RWPE2 (cell line): ENCODE measurements at regions not wholly inside any gene's neighbourhood (a gene's known extent, or its start where the extent isn't known, plus 50 kb on each side); places are given as distances from the start of the nearest gene placed in this dataset.

ENCODE experiments used
- ATAC-seq: fragments of 200-7000 bp; cut with Tn5 transposase; 3 replicates; pipeline ENCODE4 v1.9.1; 2021; ENCODE audit warnings: low read depth
- DNase-seq: peaks from one replicate; pipeline ENCODE4 v3.0.0-alpha.2; 2020; ENCODE audit warnings: low spot score
- H3K27ac ChIP-seq: fragments of 450-650 bp; 2 replicates; pipeline ENCODE4 v1.5.1; 2017; ENCODE audit warnings: mild to moderate bottlenecking; ENCODE audit not compliant: poor library complexity, severe bottlenecking
- H3K27me3 ChIP-seq: fragments of 250-450 bp; sonication (Bioruptor Pico); 2 replicates; pipeline ENCODE4 v1.5.1; 2021; ENCODE audit warnings: mild to moderate bottlenecking, moderate library complexity; ENCODE audit not compliant: insufficient read depth, poor library complexity, severe bottlenecking
- H3K36me3 ChIP-seq: fragments of 250-450 bp; sonication (Bioruptor Pico); 2 replicates; pipeline ENCODE4 v1.5.1; 2020; ENCODE audit warnings: low read depth, mild to moderate bottlenecking, moderate library complexity
- H3K4me1 ChIP-seq: fragments of 250-450 bp; sonication (Bioruptor Pico); 2 replicates; pipeline ENCODE4 v1.5.1; 2021; ENCODE audit warnings: mild to moderate bottlenecking, moderate library complexity; ENCODE audit not compliant: insufficient read depth, poor library complexity, severe bottlenecking
- H3K4me3 ChIP-seq: fragments of 250-450 bp; sonication (Bioruptor Pico); 2 replicates; pipeline ENCODE4 v1.5.1; 2021; ENCODE audit warnings: mild to moderate bottlenecking, moderate library complexity; ENCODE audit not compliant: severe bottlenecking
- H3K9me3 ChIP-seq: fragments of 250-450 bp; sonication (Bioruptor Pico); 2 replicates; pipeline ENCODE4 v1.5.1; 2021; ENCODE audit warnings: mild to moderate bottlenecking, moderate library complexity; ENCODE audit not compliant: severe bottlenecking
- TF ChIP-seq, protein P1 (sequence below): fragments of 450-650 bp; IDR thresholded peaks from one replicate; pipeline ENCODE4 v1.5.1; 2017; ENCODE audit warnings: mild to moderate bottlenecking, moderate library complexity; ENCODE audit not compliant: poor library complexity, severe bottlenecking

DNA sequence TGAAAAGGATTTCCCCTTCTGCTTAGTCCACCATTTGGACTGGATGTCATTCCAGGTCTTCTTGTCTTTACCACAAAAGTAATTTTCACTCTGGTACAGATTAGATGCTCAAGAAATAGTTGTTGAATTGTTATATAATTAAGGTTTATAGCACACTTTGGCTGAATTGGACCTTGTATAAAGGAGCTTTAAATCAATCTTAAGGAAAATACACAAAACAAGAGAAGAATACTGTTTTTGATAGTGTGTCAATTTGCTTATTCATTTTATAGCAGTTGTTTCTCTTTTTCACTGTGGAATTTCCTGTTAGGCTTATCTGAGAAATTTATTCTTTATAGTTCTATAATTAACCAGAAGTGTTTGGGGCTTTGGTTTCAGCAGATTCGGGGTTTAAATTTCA, 62.7 kb upstream of the TDRD3 start:
- Histone ChIP-seq H3K36me3 (no peaks in the 10 kb centered on the region), H3K27ac (no peak overlapping the region), H3K27me3 (no peaks in the 10 kb centered on the region), H3K4me3 (no peak overlapping the region), H3K9me3 (no peaks in the 10 kb centered on the region), H3K4me1 (no peaks in the 10 kb centered on the region)
- TF ChIP-seq, protein P1, sequence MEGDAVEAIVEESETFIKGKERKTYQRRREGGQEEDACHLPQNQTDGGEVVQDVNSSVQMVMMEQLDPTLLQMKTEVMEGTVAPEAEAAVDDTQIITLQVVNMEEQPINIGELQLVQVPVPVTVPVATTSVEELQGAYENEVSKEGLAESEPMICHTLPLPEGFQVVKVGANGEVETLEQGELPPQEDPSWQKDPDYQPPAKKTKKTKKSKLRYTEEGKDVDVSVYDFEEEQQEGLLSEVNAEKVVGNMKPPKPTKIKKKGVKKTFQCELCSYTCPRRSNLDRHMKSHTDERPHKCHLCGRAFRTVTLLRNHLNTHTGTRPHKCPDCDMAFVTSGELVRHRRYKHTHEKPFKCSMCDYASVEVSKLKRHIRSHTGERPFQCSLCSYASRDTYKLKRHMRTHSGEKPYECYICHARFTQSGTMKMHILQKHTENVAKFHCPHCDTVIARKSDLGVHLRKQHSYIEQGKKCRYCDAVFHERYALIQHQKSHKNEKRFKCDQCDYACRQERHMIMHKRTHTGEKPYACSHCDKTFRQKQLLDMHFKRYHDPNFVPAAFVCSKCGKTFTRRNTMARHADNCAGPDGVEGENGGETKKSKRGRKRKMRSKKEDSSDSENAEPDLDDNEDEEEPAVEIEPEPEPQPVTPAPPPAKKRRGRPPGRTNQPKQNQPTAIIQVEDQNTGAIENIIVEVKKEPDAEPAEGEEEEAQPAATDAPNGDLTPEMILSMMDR: no peak
- no peak for DNase-seq
- ATAC-seq: no peak

- Histone ChIP-seq H3K27me3 (no peaks in the 10 kb centered on the region), H3K9me3 (no peaks in the 10 kb centered on the region), H3K27ac (no peak overlapping the region), H3K4me3 (no peak overlapping the region), H3K36me3 (no peaks in the 10 kb centered on the region), H3K4me1 (no peaks in the 10 kb centered on the region)
- DNase-seq (no peak), ATAC-seq (no peak)
- TF ChIP-seq, protein P1: peak; percentile 69
Observed at GRCh38 chr13:60335531-60335930, 61.5 kb upstream of the TDRD3 start.

GRCh38 chr13:60338754-60339153, 58.3 kb upstream of the TDRD3 start:
- no peaks in the 10 kb centered on the region for H3K27me3 ChIP-seq
- no peaks in the 10 kb centered on the region for H3K36me3 ChIP-seq
- no peaks in the 10 kb centered on the region for H3K4me1 ChIP-seq
- TF ChIP-seq, protein P1: no peak
- no peak overlapping the region for H3K27ac ChIP-seq
- H3K9me3 ChIP-seq: no peaks in the 10 kb centered on the region
- DNase-seq: no peak
- no peak for ATAC-seq
- H3K4me3 ChIP-seq: no peak overlapping the region

DNA sequence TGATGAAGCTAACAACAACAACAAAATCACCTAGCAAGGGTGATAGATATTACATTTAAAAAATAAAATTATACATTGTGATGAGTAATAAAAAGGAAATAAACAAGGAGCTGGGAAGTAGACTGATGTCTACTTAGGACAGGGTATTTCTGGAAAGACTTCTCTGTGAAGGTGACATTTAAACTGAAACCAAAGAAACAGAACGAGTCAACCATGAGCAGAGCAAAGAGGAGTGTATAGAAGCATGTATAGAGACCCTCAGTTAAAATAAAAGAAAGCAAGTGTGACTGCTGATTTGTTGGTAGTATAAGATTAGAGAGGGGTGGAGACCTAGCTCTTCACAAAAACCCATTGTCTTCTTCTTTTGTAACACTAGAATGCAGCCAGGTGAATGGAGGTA, 53.0 kb upstream of the TDRD3 start:
- no peaks in the 10 kb centered on the region for H3K27me3 ChIP-seq
- ATAC-seq (no peak), DNase-seq (no peak)
- H3K27ac ChIP-seq: no peak overlapping the region
- TF ChIP-seq, protein P1: no peak
- no peaks in the 10 kb centered on the region for H3K36me3 ChIP-seq
- no peak overlapping the region for H3K4me3 ChIP-seq
- H3K4me1 ChIP-seq: no peaks in the 10 kb centered on the region
- H3K9me3 ChIP-seq: no peaks in the 10 kb centered on the region

- no peaks in the 10 kb centered on the region for H3K27me3 ChIP-seq
- H3K4me1 ChIP-seq: no peaks in the 10 kb centered on the region
- TF ChIP-seq, protein P1: no peak
- no peaks in the 10 kb centered on the region for H3K36me3 ChIP-seq
- no peak for ATAC-seq
- H3K9me3 ChIP-seq: no peaks in the 10 kb centered on the region
- no peak overlapping the region for H3K27ac ChIP-seq
- H3K4me3 ChIP-seq: no peak overlapping the region
- DNase-seq: no peak
Observed at GRCh38 chr13:60347174-60347573, 49.8 kb upstream of the TDRD3 start.
